ENCODE measurements at regions not wholly inside any gene's neighbourhood (a gene's known extent, or its start where the extent isn't known, plus 50 kb on each side); places are given as distances from the start of the nearest gene placed in this dataset.
A peak's percentile ranks its signal among the peaks of the same experiment; 100 is the strongest.

GRCh38 chr20:12179692-12180091 is 262.0 kb downstream of the BTBD3 start:
- H3K4me1 Mint-ChIP-seq, result peaks cover 3% of the 10 kb centered on the region
- H3K4me3 Mint-ChIP-seq, result no peak overlapping the region
- H3K27ac Mint-ChIP-seq, result no peak overlapping the region
- H3K27me3 Mint-ChIP-seq (ENCODE audit: low read depth), result no peaks in the 10 kb centered on the region
- no peak for TF ChIP-seq CTCF (IDR thresholded peaks at IDR 0.05; ENCODE audit: unreplicated experiment in 3 of 3)
- no peaks in the 10 kb centered on the region for H3K36me3 Mint-ChIP-seq (ENCODE audit: low read depth)
- H3K9me3 Mint-ChIP-seq, result no peaks in the 10 kb centered on the region

GRCh38 chr20:12180107-12180661 is 262.5 kb downstream of the BTBD3 start:
- Mint-ChIP-seq H3K4me1 (no peaks in the 10 kb centered on the region), H3K27ac (peak overlapping the region in 1 of 3 experiments; percentile 17), H3K9me3 (no peaks in the 10 kb centered on the region), H3K4me3 (no peak overlapping the region), H3K36me3 (ENCODE audit: low read depth) (no peaks in the 10 kb centered on the region), H3K27me3 (ENCODE audit: low read depth) (no peaks in the 10 kb centered on the region)
- TF ChIP-seq CTCF (IDR thresholded peaks at IDR 0.05; ENCODE audit: unreplicated experiment in 3 of 3), result no peak

GRCh38 chr20:12198281-12198680 is 280.6 kb downstream of the BTBD3 start:
- Mint-ChIP-seq H3K4me1 (no peaks in the 10 kb centered on the region), H3K9me3 (no peaks in the 10 kb centered on the region), H3K36me3 (ENCODE audit: low read depth) (no peaks in the 10 kb centered on the region), H3K27ac (no peak overlapping the region), H3K4me3 (no peak overlapping the region), H3K27me3 (ENCODE audit: low read depth) (no peaks in the 10 kb centered on the region)
- TF ChIP-seq CTCF (IDR thresholded peaks at IDR 0.05; ENCODE audit: unreplicated experiment in 3 of 3), result no peak

- no peak overlapping the region for H3K27ac Mint-ChIP-seq
- no peak for TF ChIP-seq CTCF (IDR thresholded peaks at IDR 0.05; ENCODE audit: unreplicated experiment in 3 of 3)
These were observed 282.0 kb downstream of the BTBD3 start for GRCh38 chr20:12199703-12200102.

GRCh38 chr20:12201289-12201991 is 283.7 kb downstream of the BTBD3 start:
- Mint-ChIP-seq H3K27me3 (ENCODE audit: low read depth) (no peaks in the 10 kb centered on the region), H3K36me3 (ENCODE audit: low read depth) (no peaks in the 10 kb centered on the region), H3K4me3 (no peak overlapping the region), H3K4me1 (no peaks in the 10 kb centered on the region), H3K9me3 (peaks cover 6% of the 10 kb centered on the region), H3K27ac (no peak overlapping the region)
- no peak for TF ChIP-seq CTCF (IDR thresholded peaks at IDR 0.05; ENCODE audit: unreplicated experiment in 3 of 3)

More at GRCh38 chr20:12199703-12200102, 282.0 kb downstream of the BTBD3 start:
- Mint-ChIP-seq H3K36me3 (ENCODE audit: low read depth) (no peaks in the 10 kb centered on the region), H3K27me3 (ENCODE audit: low read depth) (no peaks in the 10 kb centered on the region), H3K4me3 (no peak overlapping the region), H3K4me1 (no peaks in the 10 kb centered on the region), H3K9me3 (no peaks in the 10 kb centered on the region)

GRCh38 chr20:12203399-12203798 is 285.7 kb downstream of the BTBD3 start:
- Mint-ChIP-seq H3K27ac (no peak overlapping the region), H3K36me3 (ENCODE audit: low read depth) (no peaks in the 10 kb centered on the region), H3K4me3 (no peak overlapping the region), H3K9me3 (peaks cover 13% of the 10 kb centered on the region), H3K4me1 (no peaks in the 10 kb centered on the region), H3K27me3 (ENCODE audit: low read depth) (no peaks in the 10 kb centered on the region)
- no peak for TF ChIP-seq CTCF (IDR thresholded peaks at IDR 0.05; ENCODE audit: unreplicated experiment in 3 of 3)

All from nephron (organoid).